A549 (cell line): ENCODE measurements at regions not wholly inside any gene's neighbourhood (a gene's known extent, or its start where the extent isn't known, plus 50 kb on each side); places are given as distances from the start of the nearest gene placed in this dataset.

Source experiments
- ATAC-seq, 2 experiments: fragments of 200-7000 bp in 1 of 2; fragments of >200 bp in 1 of 2; cut with Nextera tagmentation in 1 of 2; cut with Tn5 transposase in 1 of 2; 3 replicates each; pipeline versions ENCODE4 v1.8.0 to v1.9.1; 2018 to 2020; ENCODE audit warnings: mild to moderate bottlenecking in 1 of 2, moderate library complexity in 1 of 2
- CTCF ChIA-PET: fragments of 300-600 bp; sonication (Branson Sonifier 250); formaldehyde crosslinking; extraction: SDS; loops from one replicate; lab custom pipeline; 2021; ENCODE audit warnings: antibody characterized with exemption, inconsistent platforms; lab: Yijun Ruan, JAX
- POLR2A ChIA-PET: fragments of 350-600 bp; formaldehyde crosslinking; extraction: SDS; loops from one replicate; lab custom pipeline; 2021; ENCODE audit warnings: antibody characterized with exemption, inconsistent platforms; lab: Yijun Ruan, JAX
- DNase-seq, 2 experiments: peaks; one replicate each; pipeline versions ENCODE4 v3.0.0 to v3.0.0-alpha.2; 2011 to 2016; ENCODE audit warnings: low read depth in 1 of 2, low spot score in 1 of 2
- FAIRE-seq: peaks from 2 replicates; lab custom pipeline; 2011; peaks lifted over from hg19 to GRCh38; lab: Jason Lieb, UNC
- H3K27ac ChIP-seq, 2 experiments: fragments of >200 bp; sonication (Bioruptor Twin); formaldehyde crosslinking; 3 replicates each; pipeline ENCODE4 v1.5.1; 2016 to 2017
- H3K4me1 ChIP-seq: fragments of >200 bp; sonication (Bioruptor Twin); formaldehyde crosslinking; 3 replicates; pipeline ENCODE4 v1.6.1; 2016
- H3K4me2 ChIP-seq: fragments of >200 bp; sonication (Bioruptor Twin); formaldehyde crosslinking; 3 replicates; pipeline ENCODE4 v1.6.1; 2016
- H3K4me3 ChIP-seq: fragments of >200 bp; sonication (Bioruptor Twin); formaldehyde crosslinking; 3 replicates; pipeline ENCODE4 v1.5.1; 2016
- H3K9me3 ChIP-seq: fragments of >200 bp; sonication (Bioruptor Twin); formaldehyde crosslinking; 3 replicates; pipeline ENCODE4 v1.6.1; 2016
- BCL3 ChIP-seq: fragments of >200 bp; sonication (Bioruptor Twin); formaldehyde crosslinking; IDR thresholded peaks from 3 replicates; pipeline ENCODE4 v1.6.1; 2016
- BHLHE40 ChIP-seq: IDR thresholded peaks from 2 replicates; pipeline ENCODE4 v1.6.1; 2012; ENCODE audit warnings: low read depth, low read length, inconsistent platforms
- CBX8 ChIP-seq: fragments of 200-600 bp; sonication (generic); IDR thresholded peaks from 2 replicates; pipeline ENCODE4 v1.6.1; 2016
- CHD2 ChIP-seq: fragments of 150-350 bp; IDR thresholded peaks from 2 replicates; pipeline ENCODE4 v1.6.1; 2014; ENCODE audit warnings: low read length; ENCODE audit not compliant: partially characterized antibody
- CHD4 ChIP-seq: fragments of 200-600 bp; sonication (generic); IDR thresholded peaks from 2 replicates; pipeline ENCODE4 v1.6.1; 2016; ENCODE audit warnings: antibody characterized with exemption, mild to moderate bottlenecking, borderline replicate concordance
- CTCF ChIP-seq: fragments of >200 bp; sonication (Bioruptor Twin); formaldehyde crosslinking; IDR thresholded peaks from 3 replicates; pipeline ENCODE4 v1.5.1; 2016
- HDAC2 ChIP-seq: fragments of 200-600 bp; sonication (generic); IDR thresholded peaks from 2 replicates; pipeline ENCODE4 v1.6.1; 2016
- HEYL ChIP-seq: fragments of 250-450 bp; sonication (Bioruptor Pico); IDR thresholded peaks from 2 replicates; pipeline ENCODE4 v1.8.0; 2021; ENCODE audit warnings: mild to moderate bottlenecking, moderate library complexity
- HMGXB4 ChIP-seq: fragments of 250-450 bp; sonication (Bioruptor Pico); IDR thresholded peaks from 2 replicates; pipeline ENCODE4 v1.5.0; 2021; ENCODE audit warnings: mild to moderate bottlenecking, moderate library complexity, borderline replicate concordance
- HOXA7 ChIP-seq: fragments of 250-450 bp; sonication (Bioruptor Pico); IDR thresholded peaks from 2 replicates; pipeline ENCODE4 v1.5.0; 2020; ENCODE audit warnings: mild to moderate bottlenecking, moderate library complexity
- HOXB13 ChIP-seq: fragments of 250-450 bp; sonication (Bioruptor Pico); IDR thresholded peaks from 2 replicates; pipeline ENCODE4 v1.5.0; 2020; ENCODE audit warnings: low read depth, mild to moderate bottlenecking, moderate library complexity
- JUN ChIP-seq, 2 experiments: fragments of >200 bp; sonication (Bioruptor Twin); formaldehyde crosslinking; IDR thresholded peaks; 2 replicates in 1 of 2; 3 replicates in 1 of 2; pipeline ENCODE4 v1.6.1; 2016 to 2017
- KDM1A ChIP-seq: fragments of 200-600 bp; sonication (generic); IDR thresholded peaks from 2 replicates; pipeline ENCODE4 v1.6.1; 2016; ENCODE audit warnings: low read depth, mild to moderate bottlenecking
- MAFK ChIP-seq: fragments of 450-650 bp; IDR thresholded peaks from 2 replicates; pipeline ENCODE4 v1.6.1; 2014; ENCODE audit not compliant: partially characterized antibody
- MYC ChIP-seq: IDR thresholded peaks from 2 replicates; pipeline ENCODE4 v1.6.1; 2012; ENCODE audit warnings: mild to moderate bottlenecking, inconsistent platforms, low read length, improper control_type of control experiment, borderline replicate concordance
- NPAS2 ChIP-seq: fragments of 250-450 bp; sonication (Bioruptor Pico); IDR thresholded peaks from 2 replicates; pipeline ENCODE4 v1.8.0; 2022; ENCODE audit warnings: mild to moderate bottlenecking, moderate library complexity, borderline replicate concordance
- PHF8 ChIP-seq: fragments of 200-600 bp; sonication (generic); IDR thresholded peaks from 2 replicates; pipeline ENCODE4 v1.6.1; 2016; ENCODE audit warnings: low read depth, mild to moderate bottlenecking, antibody characterized with exemption, moderate library complexity, borderline replicate concordance
- POLR2AphosphoS2 ChIP-seq: conservative IDR thresholded peaks from 2 replicates; pipeline ENCODE4 v1.6.1; 2012; ENCODE audit warnings: low read length, improper control_type of control experiment, inconsistent platforms
- RAD21 ChIP-seq, 2 experiments: fragments of >200 bp in 1 of 2; sonication (Bioruptor Twin) in 1 of 2; formaldehyde crosslinking in 1 of 2; IDR thresholded peaks in 1 of 2; conservative IDR thresholded peaks in 1 of 2; 2 replicates in 1 of 2; 3 replicates in 1 of 2; pipeline ENCODE4 v1.6.1; 2012 to 2018; ENCODE audit warnings: inconsistent platforms in 1 of 2
- REST ChIP-seq: fragments of 200-600 bp; sonication (generic); IDR thresholded peaks from 2 replicates; pipeline ENCODE4 v1.6.1; 2016; ENCODE audit warnings: antibody characterized with exemption, mild to moderate bottlenecking, moderate library complexity
- RNF2 ChIP-seq: fragments of 200-600 bp; sonication (generic); IDR thresholded peaks from 2 replicates; pipeline ENCODE4 v1.6.1; 2016; ENCODE audit warnings: low read depth, mild to moderate bottlenecking, antibody characterized with exemption, moderate library complexity, borderline replicate concordance
- SMC3 ChIP-seq: fragments of >200 bp; sonication (Bioruptor Twin); formaldehyde crosslinking; IDR thresholded peaks from 3 replicates; pipeline ENCODE4 v1.6.1; 2018; ENCODE audit warnings: inconsistent platforms
- TFCP2L1 ChIP-seq: fragments of 250-450 bp; sonication (Bioruptor Pico); IDR thresholded peaks from 2 replicates; pipeline ENCODE4 v1.5.0; 2021; ENCODE audit warnings: mild to moderate bottlenecking
- TP53 ChIP-seq: fragments of 250-450 bp; sonication (Bioruptor Pico); IDR thresholded peaks from 2 replicates; pipeline ENCODE4 v1.5.0; 2021; ENCODE audit warnings: mild to moderate bottlenecking, moderate library complexity
- ZSCAN20 ChIP-seq: fragments of 250-450 bp; sonication (Bioruptor Pico); IDR thresholded peaks from 2 replicates; pipeline ENCODE4 v1.8.0; 2022; ENCODE audit warnings: mild to moderate bottlenecking, moderate library complexity
- WGBS: methylation state at CpG from one replicate; pipeline ENCODE4 v1.1.6; 2017; ENCODE audit errors: missing lambda C conversion rate; 5-methylcytosine and 5-hydroxymethylcytosine counted together

GRCh38 chr22:49150801-49151221 is 676.9 kb downstream of the BRD1 start:
- no peaks in the 10 kb centered on the region for H3K9me3 ChIP-seq
- FAIRE-seq (no peak), DNase-seq (no peak), ATAC-seq (no peak)
- no peak overlapping the region for H3K4me2 ChIP-seq
- ChIA-PET CTCF (no interaction called here), POLR2A (no interaction called here)
- WGBS = 74% methylated on average over 12 of the region's 18 CpGs
- no peak overlapping the region for H3K4me3 ChIP-seq
- H3K4me1 ChIP-seq = no peaks in the 10 kb centered on the region
- TF ChIP-seq HOXB13 (CRISPR knock-in tag) (no peak), RAD21 (conservative IDR thresholded peaks at IDR 0.05 in 1 of 2, IDR thresholded peaks at IDR 0.05 in 1 of 2) (no peak), CBX8 (no peak), CHD2 (no peak), CTCF (no peak), SMC3 (no peak), NPAS2 (CRISPR knock-in tag) (no peak), HDAC2 (no peak)
- no peak overlapping the region for H3K27ac ChIP-seq

GRCh38 chr22:49149721-49150608 is 677.7 kb downstream of the BRD1 start:
- H3K9me3 ChIP-seq = no peaks in the 10 kb centered on the region
- CTCF ChIA-PET = no interaction called here
- no peak overlapping the region for H3K4me2 ChIP-seq
- no peaks in the 10 kb centered on the region for H3K4me1 ChIP-seq
- no peak for DNase-seq
- POLR2A ChIA-PET = no interaction called here
- no peak overlapping the region for H3K4me3 ChIP-seq
- ATAC-seq = no peak
- WGBS = 12% methylated on average over 10 of the region's 18 CpGs
- H3K27ac ChIP-seq = no peak overlapping the region
- no peak for FAIRE-seq
- TF ChIP-seq HDAC2 = no peak
- no peak for TF ChIP-seq JUN (IDR thresholded peaks at IDR 0.05)
- no peak for TF ChIP-seq TFCP2L1
- TF ChIP-seq KDM1A = no peak
- no peak for TF ChIP-seq BHLHE40
- TF ChIP-seq BCL3 = no peak
- TF ChIP-seq MYC = no peak
- TF ChIP-seq CHD4 = no peak
- TF ChIP-seq HOXA7 (CRISPR knock-in tag) = no peak
- no peak for TF ChIP-seq REST
- no peak for TF ChIP-seq CHD2
- no peak for TF ChIP-seq RNF2
- TF ChIP-seq HEYL (CRISPR knock-in tag) = no peak
- no peak for TF ChIP-seq HMGXB4 (CRISPR knock-in tag)
- no peak for TF ChIP-seq MAFK
- no peak for TF ChIP-seq ZSCAN20
- TF ChIP-seq POLR2AphosphoS2 = no peak
- no peak for TF ChIP-seq PHF8
- no peak for TF ChIP-seq TP53 (CRISPR knock-in tag)
